GM10266 (cell line): ENCODE measurements at regions not wholly inside any gene's neighbourhood (a gene's known extent, or its start where the extent isn't known, plus 50 kb on each side); places are given as distances from the start of the nearest gene placed in this dataset.

Experiments
- DNase-seq: peaks from one replicate; pipeline ENCODE4 v3.0.0; 2012; ENCODE audit errors: extremely low spot score
- CTCF ChIP-seq: IDR thresholded peaks from 2 replicates; pipeline ENCODE4 v1.5.1; 2012; ENCODE audit warnings: mild to moderate bottlenecking, low read depth; ENCODE audit not compliant: control insufficient read depth, insufficient read depth; ENCODE audit errors: missing control alignments

- DNase-seq = no peak
- no peak for TF ChIP-seq CTCF
Measured at GRCh38 chr14:65888677-65889076, 476.1 kb downstream of the FUT8 start.

DNA sequence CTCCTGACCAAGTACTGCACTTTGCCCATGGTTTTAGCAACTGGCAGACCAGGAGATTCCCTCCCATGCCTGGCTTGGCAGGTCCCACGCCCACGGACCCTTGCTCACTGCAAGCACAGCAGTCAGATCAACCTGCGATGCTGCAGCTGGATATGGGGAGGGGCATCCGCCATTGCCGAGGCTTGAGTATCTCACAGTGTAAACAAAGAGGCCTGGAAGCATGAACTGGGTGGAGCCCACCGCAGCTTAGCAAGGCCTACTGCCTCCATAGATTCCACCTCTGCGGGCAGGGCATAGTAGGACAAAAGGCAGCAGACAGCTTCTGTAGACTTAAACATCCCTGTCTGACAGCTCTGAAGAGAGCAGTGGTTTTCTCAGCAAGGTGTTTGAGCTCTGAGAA, 479.8 kb downstream of the FUT8 start:
- TF ChIP-seq CTCF = no peak

DNA sequence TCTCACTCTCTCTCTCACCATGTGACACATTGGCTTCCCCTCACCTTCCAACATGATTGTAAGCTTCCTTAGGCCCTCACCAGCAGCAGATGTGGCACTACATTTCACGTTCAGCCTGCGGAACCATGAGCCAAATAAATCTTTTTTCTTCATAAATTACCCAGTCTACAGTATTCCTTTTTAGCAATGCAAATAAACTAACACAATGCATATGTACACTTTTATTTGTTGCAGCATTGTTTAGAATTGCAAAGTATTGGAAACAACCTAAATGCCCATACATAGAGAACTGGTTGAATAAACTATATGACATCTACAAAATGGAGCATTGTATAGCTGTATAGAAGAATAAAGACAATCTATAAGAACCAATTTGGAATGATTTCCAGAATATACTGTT, 487.6 kb downstream of the FUT8 start:
- no peak for DNase-seq
- no peak for TF ChIP-seq CTCF

More for the DNA sequence above, 479.8 kb downstream of the FUT8 start:
- no peak for DNase-seq

- no peak for TF ChIP-seq CTCF
- DNase-seq = no peak
Measured at GRCh38 chr14:65901595-65901994, 489.1 kb downstream of the FUT8 start.

DNA sequence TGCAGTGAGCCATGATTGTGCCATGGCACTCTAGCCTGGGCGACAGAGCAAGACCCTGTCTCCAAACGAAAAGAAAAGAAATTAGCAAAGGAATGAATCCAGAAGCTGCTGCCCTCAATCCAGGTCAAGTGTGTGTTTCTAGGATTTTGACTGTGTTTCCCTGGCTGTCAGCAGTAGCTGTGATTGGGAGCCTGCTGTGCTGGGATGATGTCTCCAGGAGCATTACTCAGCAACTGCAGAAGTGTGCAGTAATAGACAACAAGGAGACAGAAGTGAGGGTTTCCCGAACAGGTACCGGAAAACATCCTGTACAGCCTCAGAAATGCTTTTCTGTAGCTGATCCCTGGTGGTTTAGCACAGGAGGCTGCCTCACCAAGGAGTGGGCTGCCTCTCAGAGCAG, 492.5 kb downstream of the FUT8 start:
- TF ChIP-seq CTCF = no peak
- no peak for DNase-seq

- no peak for DNase-seq
- TF ChIP-seq CTCF = no peak
Measured at GRCh38 chr14:65906344-65906743, 493.8 kb downstream of the FUT8 start.

- no peak for DNase-seq
- TF ChIP-seq CTCF = no peak
Measured at GRCh38 chr14:65906948-65907347, 494.4 kb downstream of the FUT8 start.
